RKO (cell line): ENCODE measurements at regions not wholly inside any gene's neighbourhood (a gene's known extent, or its start where the extent isn't known, plus 50 kb on each side); places are given as distances from the start of the nearest gene placed in this dataset.
A peak's percentile ranks its signal among the peaks of the same experiment; 100 is the strongest.
"Not testable (repeated sequence)": the region's sequence is repeated elsewhere in the genome, so short reads cannot be mapped to it uniquely, and the experiment has no call there.

ENCODE experiments used
- DNase-seq: peaks from one replicate; pipeline ENCODE4 v3.0.0-alpha.2; 2016; ENCODE audit warnings: low spot score

DNA sequence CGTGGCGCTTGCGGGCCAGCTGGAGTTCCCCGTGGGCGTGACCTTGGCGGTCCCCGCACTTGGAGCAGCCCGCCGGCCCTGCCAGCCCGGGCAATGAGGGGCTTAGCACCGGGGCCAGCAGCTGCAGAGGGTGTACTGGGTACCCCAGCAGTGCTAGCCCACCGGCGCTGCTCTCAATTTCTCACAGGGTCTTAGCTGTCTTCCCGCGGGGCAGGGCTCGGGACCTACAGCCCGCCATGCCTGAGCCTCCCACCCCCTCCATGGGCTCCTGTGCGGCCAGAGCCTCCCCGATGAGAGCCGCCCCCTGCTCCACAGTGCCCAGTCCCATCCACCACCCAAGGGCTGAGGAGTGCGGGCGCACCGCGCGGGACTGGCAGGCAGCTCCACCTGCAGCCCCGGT lies 94.0 kb upstream of the NIPBL start:
- DNase-seq, result not testable (repeated sequence)

DNA sequence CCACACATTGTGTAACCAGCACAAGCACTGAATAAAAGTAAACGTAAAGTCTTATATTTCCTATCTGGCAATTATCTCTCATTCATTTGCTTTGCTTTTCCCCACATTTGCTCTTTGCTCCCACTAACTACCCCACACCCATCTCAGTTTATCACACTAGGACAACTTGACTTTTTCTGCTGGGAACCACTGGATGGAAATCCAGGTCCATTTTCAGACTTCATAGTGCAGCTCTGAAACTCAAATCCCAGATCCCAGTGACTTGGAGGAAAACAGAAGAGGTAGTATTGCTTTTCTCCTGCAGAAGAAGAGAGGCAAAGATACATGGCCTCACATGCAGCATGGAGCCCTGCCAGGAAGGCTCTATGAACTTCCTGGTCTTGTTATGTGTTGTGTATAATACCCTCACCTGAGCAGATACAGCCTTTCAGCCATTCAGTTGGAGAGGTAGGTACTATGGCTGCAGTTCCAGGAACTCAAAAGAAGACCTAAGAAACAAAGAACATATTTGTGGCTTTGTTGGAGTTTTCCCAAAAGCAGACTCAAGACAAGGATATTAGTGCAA lies 90.0 kb upstream of the NIPBL start:
- DNase-seq, result no peak

DNA sequence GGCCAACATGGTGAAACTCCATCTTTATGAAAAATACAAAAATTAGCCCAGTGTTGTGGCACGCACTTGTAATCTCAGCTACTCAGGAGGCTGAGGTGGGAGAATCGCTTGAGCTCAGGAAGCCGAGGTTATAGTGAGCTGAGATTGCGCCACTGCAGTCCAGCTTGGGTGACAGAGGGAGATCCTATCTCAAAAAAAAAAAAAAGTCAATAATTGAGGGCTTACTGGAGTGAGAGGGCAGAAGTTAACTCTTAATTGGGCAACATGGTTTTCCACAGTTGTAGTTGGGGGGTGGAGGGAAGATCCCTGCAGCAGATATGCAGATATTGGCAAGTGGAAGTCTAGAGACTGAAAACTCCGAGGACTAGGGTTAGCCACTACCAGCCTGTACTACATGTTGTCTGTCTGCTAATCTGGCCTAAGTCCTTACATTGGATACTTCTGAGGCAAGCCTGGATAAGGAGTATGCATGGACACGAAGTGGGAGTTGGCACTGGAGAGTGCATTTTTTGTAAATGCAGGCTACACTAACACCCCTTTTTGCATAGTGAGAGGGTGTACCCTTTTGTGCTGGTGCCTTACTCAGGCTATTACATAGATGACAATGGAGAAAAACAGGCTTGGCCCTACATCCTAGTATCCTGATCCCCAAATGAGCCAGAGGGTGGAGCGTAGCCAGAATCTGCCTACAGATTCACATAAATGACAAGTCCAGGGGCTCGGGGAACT lies 89.0 kb upstream of the NIPBL start:
- no peak for DNase-seq

DNA sequence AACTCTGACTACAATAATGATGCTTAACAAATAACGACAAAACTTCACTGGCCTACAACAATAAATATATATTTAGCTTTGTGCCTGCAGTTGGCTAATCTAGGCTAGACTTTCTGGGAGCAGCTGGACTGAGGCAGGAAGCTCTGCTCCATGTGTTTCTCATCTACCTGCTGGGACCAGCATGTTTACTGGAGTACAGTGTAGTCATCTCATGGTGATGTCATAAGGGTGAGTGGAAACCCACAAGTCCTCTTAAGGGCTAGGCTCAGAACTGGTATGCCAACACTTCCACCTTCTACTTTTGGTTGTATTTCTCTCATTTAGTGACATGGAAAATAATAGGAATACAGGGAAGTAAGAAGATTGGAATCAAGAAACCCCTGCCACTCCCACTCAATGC lies 85.7 kb upstream of the NIPBL start:
- peak; percentile 14 for DNase-seq

DNA sequence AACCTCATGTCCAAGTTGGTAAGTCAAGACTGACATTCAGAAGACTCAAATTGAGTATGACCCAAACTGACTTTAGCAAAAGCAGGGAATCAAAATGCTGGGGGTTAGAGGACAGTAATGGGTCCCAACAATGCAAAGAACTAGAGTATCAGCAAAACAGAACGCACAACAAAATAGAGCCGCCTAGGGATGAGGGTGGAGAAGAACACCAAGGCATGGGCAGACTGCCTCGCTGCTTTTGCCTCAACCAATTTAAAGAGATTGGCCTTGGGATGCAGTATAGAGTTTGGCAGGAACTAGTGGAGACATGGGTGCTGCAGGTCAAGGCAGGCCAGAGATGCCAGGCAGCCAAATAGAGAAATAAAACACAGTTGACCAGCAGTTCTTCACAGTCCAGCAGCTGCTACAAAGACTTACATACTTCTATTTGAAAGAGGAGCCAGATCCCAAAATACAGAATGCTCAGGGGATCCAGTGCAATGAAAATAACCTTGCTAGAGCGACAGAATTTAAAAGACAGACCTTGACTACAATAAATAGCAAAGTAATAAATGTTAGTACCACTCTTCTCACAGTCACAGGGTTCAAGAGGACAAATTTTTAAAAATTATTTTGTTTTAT lies 83.9 kb upstream of the NIPBL start:
- DNase-seq, result no peak

DNA sequence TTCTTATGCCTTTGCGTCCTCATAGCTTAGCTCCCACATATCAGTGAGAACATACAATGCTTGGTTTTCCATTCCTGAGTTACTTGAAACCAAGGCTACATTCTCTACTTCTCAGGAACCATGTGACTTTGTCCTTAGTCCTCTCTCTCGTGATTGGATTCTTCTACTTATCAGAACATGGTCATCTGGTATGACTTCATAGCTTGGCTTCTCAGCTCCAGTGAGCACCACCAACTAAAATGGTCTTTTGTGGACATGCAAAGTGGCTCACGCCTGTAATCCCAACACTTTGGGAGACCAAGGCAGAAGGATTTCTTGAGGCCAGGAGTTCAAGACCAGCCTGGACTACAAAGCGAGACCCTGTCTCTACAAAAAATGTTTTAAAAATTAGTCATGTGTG lies 81.2 kb upstream of the NIPBL start:
- no peak for DNase-seq

DNA sequence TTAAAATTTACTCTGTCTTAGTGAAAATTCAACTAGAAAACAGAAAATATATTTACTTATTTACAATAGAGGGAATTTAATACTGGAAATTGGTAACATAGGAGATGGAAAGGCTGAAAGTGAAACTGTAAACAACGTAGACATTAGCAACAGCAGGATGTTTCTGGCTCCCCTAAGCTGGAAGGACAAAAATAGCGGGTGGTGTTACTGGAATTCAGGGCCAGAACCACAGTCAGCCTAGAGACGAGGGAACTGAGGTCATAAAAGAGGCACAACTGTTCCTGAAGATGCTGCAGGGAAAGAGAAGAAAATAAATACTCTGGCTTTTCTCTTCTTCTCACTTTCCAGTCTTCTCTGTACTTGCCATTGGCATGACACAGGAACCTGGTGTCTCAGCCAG lies 80.4 kb upstream of the NIPBL start:
- DNase-seq, result no peak

DNA sequence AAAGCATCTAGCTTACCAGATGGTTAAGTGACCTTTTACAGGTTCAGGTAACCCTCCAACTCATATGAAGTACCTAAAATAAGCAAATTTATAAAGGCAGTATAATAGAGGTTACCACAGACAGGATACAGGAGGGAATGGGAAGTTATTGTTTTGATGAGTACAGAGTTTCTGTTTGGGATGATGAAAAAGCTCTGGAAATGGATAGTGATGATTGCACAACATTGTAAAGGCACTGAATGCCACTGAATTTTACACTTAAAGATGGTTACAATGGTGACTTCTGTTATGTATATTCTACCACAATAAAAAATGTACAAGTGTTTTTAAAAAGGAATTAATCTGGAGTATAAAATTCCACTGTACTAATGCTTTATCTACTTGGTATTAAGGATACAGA lies 75.0 kb upstream of the NIPBL start:
- no peak for DNase-seq

DNA sequence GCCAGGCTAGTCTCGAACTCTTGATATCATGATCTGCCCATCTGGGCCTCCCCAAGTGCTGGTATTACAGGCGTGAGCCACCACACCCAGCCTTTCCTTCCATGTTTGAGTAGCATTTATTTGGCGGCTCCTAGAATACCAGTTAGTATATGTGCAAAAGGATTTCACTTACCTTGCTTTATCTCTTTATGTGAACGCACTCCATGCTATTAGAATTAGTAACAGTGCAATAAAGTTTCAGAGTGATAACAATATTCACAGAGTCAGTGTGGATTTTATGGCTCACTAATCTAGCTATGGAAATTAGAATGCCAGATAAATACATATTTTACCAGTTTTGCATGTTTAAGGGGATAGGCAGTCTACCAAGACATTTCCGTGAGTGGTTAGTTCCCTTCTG lies 74.4 kb upstream of the NIPBL start:
- DNase-seq, result no peak

DNA sequence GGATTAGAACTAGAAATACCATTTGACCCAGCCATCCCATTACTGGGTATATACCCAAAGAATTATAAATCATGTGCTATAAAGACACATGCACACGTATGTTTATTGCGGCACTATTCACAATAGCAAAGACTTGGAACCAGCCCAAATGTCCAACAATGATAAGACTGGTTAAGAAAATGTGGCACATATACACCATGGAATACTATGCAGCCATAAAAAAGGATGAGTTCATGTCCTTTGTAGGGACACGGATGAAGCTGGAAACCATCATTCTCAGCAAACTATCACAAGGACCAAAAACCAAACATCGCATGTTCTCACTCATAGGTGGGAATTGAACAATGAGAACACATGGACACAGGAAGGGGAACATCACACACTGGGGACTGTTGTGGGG lies 63.3 kb upstream of the NIPBL start:
- DNase-seq, result not testable (repeated sequence)

DNA sequence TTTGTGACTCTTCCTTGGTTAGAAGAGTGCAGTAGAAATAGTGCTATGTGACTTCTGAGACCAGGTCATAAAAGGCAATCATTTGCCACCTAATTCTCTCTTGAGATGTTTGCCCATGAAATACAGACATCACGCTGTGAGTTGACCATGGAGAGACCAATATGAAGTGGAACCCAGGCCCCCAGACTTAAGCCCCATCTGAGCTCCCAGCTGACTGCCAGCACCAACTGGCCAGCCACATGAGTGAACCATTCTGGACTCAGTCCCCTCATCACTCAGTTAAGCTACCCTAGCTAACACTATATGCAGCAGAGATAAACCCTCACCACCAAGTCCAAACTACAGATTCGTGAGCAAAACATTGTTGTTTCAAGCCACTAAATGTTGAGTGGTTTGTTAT lies 60.7 kb upstream of the NIPBL start:
- no peak for DNase-seq

DNA sequence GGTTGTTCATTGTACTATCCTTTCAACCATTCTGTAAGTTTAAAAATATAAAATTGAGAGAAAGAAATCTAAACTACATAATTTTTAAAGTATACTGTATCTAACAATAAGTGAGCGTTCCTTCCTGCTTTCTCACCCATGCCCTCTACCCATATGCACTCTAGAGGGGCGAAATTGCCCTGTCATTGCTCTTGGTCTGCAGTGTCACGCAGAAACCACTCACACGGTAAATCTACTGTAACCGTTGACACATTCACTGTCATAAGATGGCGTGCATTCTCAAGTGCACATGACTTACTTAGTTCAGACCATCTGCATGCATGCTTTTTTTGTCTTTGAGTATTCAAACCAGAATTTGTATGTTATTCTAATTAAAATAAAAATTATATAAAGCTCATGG lies 55.7 kb upstream of the NIPBL start:
- DNase-seq, result peak; percentile 5

DNA sequence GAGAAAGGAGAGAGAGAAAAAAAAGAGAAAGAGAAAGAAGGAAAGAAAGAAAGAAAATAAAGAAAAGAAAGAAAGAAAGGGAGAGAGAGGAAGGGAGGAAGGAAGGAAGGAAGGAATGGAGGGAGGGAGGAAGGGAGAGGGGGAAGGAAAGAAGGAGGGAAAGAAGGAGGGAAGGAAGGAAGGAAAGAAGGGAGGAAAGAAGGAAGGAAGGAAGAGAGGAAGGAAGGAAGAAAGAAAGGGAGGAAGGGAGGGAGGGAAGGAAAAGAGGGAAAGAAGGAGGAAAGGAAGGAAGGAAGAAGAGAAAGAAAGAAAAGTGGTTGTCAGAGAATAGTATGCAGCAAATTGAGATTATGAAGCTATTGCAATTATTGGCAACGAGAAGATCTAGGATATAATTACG lies 49.9 kb upstream of the NIPBL start:
- DNase-seq, result no peak
